C4-2B (cell line): ENCODE measurements at regions not wholly inside any gene's neighbourhood (a gene's known extent, or its start where the extent isn't known, plus 50 kb on each side); places are given as distances from the start of the nearest gene placed in this dataset.

Source experiments
- CTCF ChIP-seq: fragments of 450-650 bp; conservative IDR thresholded peaks from 2 replicates; pipeline ENCODE4 v1.5.1; 2017; ENCODE audit warnings: mild to moderate bottlenecking
- ZFX ChIP-seq: fragments of 450-650 bp; IDR thresholded peaks from 2 replicates; pipeline ENCODE4 v1.6.1; 2017

- TF ChIP-seq CTCF = no peak
- TF ChIP-seq ZFX = no peak
Observed at GRCh38 chr12:76178452-76178851, 94.0 kb upstream of the NAP1L1 start.
